NOMO-1 (cell line): ENCODE measurements at regions not wholly inside any gene's neighbourhood (a gene's known extent, or its start where the extent isn't known, plus 50 kb on each side); places are given as distances from the start of the nearest gene placed in this dataset.

ENCODE experiments used
- DNase-seq, 2 experiments: peaks; one replicate each; lab custom pipeline; 2025; ENCODE audit not compliant: unreplicated experiment in 2 of 2; lab: John Stamatoyannopoulos, UW

DNA sequence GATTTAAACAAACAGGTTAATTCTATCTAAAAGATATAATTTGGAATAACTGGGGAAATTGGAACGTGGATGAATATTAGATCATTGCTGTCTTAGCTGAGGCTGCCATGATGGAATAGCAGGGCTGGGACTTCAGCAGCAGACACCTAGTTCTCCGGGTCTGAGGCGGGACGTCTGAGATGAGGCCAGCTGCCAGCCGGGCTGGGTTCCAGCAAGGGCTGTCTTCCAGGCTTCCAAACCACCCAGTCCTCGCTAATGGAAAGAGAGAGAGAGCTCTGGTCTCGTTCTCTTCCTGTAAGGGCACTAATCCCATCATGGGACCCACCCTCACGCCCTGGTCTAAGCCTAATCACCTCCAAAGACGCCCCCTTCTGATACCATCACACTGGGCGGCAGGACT, 85.7 kb downstream of the ADRA2C start:
- no peak for DNase-seq

DNA sequence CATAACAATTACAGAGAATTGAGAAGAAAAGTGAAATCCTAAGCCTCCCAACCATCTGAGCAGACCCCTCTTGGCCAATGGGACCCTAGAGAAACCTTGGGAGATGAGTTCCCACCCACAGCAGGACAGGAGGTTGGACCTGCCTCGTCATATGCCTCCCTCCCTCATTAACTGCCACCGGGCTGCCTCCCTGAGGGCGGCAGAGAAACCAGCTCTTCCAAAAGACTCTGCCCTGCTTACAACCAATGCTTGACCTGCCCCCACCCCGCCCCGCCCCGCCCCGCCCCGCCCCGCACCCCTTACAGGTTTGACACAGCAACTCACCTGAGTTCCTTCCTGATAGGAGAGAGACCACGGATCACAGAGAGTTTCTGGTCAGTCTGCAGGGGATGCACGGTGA, 86.1 kb downstream of the ADRA2C start:
- no peak for DNase-seq

DNA sequence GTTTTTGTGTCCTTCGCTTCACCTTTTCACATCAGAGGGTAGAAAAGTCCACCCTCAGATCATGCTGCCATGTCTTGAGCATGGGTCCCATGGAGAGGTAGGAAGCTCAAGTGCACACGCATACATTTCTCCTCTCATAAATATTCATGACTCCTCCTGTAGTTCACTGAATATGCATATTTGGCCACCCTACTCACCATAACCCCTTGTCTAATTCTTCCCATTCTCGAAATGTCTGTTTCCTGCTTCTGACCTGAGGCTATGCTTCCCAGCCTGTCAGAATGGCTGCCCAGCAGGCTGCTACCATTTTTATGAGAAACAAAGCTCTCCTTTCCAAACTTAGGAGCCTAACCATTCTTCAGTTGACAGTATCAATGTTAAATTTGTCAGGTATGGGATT, 86.5 kb downstream of the ADRA2C start:
- DNase-seq, result no peak

DNA sequence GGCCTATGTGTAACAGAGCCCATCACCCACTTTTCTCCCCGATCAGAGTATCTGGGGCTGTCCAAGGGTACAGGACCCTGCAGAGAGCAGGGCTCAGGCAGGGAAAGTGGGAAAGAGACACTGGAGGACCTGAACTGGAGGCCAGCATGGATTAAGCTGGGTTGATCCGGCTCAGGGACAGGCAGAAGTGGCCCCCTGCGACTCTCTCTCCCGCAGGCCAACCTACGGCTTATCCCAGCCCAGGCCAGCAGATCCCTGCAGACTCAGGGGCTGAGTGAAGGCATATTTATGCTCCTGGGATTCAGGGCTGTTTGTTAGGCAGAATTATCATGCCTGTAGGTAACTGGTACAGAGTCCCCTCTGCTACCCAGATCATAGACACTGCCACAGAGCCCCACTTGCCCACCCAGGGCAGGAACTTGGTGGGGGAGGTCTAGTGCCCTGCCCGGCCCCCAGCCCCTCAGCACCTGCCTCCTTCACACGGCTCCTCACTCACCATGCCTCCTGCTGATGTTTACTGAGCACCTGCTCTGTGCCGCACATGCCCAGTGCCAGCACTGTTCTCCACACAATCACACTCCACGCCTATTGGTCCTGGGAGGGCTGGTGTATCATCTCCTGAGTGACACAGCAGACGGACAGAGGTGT, 87.3 kb downstream of the ADRA2C start:
- DNase-seq, result no peak

DNA sequence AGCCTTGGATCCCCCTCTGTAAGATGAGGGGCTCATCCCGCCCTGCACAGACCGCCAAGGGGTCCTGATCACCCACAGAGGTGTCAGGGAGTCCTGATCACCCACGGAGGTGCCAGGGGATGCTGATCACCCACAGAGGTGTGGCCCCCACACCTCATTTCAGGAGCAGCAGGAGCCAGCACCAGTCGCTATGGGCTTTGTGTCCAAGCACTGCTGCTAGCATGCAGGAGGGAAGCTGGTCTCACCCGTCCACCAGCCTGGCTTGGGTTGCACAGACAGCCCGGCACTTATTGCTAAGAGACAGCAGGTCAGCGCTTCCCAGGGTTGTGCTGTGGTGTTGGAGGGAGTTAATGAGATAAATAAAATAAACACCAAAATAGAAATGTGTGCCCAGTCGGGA, 88.5 kb downstream of the ADRA2C start:
- DNase-seq, result no peak

DNA sequence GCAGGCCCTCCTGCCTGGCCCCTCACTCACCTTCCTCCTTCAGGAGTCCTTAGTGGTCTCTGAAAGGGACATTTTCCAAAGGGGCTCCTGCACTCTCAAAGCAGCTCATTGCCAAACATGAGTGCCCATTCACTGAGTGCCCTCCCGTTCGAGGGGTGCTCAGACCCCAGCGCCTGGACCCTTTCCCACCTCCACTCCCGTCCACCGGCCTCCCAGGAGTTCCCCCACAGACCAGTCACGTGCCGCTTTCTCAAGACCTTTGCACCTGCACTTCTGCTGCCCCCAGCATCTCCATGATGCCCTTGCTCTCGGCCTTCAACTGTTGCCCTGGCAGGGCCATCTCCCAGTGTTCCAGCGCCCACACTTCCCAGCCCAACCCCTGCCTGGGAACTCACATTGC, 89.5 kb downstream of the ADRA2C start:
- DNase-seq, result no peak

DNA sequence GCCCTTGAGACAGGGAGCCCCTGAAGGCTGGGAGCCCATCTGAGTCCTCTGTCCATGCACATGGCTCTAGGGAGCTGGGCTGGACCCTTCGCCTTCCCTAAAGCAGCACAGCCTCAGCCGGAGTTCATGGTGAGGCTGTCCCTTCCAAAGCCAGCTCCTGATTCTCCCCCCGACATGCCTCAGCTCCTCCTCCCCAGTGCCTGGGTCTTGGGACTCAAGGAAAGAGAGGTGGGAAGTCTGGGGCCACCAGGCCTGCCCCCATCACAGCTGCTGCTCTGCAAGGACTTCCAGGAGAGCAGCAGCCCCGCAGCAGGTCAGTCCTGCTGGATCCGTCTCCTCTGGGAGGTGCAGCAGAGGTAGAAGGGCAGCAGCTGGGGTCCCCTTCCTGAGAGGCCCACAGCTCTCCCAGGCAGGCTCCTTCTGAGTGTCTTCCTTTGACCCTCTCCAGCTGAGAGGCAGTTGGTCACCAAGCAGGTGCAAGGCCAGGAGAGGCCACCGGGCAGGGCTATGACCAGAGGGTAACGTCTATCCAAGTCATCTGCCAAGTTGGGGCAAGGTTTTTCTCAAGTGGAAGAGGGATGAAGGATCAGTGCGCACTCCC, 90.5 kb downstream of the ADRA2C start:
- no peak for DNase-seq

DNA sequence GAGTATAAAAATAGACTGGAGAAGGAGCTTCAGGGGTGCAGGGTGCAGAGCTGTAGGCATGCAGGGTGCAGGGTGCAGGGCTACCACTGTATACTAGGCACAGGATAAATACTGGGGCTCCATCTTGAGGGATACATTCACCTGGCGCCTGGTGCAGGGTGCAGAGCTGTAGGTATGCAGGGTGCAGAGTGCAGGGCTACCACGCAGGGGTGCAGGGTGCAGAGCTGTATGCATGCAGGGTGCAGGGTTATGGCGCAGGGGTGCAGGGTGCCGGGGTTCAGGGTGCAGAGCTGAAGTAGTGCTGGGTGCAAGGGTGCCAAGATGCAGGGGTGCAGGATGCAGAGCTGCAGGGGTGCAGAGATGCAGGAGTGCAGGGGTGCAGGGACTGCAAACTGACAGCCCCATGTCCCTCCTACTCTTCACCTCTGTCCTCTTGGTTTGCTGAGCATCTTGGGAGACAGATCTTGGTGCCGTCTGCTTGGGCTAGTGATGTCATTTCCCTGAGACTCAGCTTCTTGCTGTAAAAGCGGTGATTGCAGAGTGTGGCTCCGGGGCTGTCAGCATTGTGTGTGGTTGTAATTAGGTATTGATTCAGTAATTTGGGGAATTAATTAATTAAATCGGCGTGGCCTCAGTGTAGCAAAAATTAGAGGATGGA, 91.2 kb downstream of the ADRA2C start:
- DNase-seq, result no peak

DNA sequence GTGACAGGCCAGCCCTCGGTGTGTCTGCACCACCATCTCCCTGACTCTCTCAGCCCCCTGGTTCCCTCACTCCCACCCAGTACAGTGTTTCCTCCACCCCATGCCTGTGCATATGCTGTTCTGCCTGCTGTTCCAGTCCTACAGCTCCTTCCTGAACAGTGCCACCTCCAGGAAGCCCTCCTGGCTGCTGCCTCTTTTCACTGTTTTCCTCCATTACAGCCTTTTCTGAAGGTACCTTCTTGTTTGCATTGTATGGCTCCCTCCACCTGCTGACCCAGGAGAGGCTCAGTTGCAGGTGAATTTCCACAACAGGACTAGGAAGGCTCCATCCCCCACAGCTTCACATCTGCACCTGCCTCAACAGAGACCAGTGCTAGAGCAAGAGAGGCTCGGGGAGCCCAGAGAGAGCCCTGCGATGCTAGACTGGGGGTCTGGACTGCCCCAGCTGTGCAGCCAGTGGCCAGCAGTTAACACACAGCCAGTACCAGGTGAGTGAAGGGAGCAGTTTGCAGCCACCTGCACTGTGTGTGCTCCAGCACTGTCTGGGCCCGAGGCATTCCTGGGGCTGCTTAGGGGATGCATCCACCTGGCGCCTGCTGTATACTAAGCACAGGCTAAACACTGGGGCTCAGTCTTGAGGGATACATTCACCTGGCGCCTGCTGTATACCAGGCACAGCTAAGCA, 92.0 kb downstream of the ADRA2C start:
- DNase-seq, result no peak

DNA sequence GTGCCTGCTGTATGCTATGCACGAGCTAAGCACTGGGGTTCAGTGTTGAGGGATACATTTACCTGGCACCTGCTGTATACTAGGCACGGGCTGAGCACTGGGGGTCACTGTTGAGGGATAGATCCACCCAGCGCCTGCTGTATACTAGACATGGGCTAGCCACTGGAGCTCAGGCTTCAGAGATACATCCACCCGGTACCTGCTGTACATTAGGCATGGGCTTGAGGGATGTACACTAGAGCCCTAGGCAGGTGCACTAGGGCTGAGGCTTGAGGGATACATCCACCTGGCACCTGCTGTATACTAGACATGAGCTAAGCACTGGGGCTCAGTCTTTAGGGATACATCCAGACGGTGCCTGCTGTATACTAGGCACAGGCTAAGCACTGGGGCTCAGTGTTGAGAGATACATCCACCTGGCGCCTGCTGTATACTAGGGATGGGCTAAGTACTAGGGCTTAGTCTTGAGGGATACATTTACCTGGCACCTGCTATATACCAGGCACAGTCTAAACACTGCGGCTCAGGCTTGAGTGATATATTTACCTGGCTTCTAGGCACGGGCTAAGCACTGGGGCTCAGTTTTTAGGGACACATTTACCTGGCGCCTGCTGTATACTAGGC, 92.7 kb downstream of the ADRA2C start:
- no peak for DNase-seq

DNA sequence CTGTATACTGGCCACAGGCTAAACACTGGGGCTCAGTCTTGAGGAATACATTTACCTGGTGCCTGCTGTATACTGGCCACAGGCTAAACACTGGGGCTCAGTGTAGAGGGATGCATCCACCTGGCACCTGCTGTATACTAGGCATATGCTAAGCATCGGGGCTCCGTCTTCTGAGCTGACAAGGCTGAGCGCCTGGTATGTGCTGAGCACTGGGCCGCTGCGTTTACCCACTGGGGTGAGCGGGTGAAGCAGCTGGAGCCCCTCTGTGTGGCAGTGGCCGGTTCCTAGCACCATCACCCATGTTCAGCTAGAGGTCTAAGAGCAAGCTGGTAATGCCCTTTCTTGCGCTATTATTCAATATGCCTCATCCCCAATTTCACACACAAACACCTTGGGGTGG, 93.4 kb downstream of the ADRA2C start:
- no peak for DNase-seq

DNA sequence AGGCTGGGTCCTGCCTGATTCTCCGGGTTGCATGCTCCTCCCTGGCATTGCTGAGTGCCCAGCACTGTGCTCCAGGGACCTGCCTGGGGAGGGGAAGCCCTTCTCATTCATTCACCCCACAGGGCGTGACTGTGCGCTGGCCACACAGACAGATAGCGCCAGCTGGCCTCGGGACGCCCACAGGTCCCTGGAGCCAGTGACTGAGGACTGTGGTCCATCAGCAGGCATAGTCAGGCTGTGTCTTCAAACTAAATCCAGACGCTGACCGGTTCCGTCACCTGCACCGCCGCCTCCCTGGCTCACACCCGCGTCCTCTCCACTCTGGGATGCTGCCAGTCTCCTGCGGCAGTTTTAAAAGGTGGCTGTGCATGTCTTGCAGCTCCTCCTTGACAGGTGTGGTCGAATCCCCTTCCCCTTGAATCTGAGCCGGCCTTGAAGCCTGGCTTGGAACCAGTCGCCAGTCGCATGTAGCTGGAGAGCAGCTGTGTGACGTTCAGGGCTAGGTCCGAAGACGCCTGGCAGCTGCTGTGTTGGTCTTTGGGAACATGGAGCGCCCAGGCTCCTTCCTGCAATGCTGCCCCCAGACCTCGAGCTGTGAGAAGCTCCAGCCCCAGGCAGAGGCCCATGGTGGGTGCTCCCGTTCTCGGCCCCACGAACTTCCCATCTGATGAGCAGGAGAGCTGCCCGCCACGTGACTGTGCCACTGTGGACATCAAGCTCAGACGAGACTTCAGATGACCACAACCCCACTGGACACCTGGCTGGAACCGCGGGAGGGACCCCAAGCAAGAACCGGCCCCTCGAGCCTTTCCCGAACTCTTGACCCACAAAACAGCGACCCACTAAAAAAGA, 94.1 kb downstream of the ADRA2C start:
- DNase-seq, result no peak

DNA sequence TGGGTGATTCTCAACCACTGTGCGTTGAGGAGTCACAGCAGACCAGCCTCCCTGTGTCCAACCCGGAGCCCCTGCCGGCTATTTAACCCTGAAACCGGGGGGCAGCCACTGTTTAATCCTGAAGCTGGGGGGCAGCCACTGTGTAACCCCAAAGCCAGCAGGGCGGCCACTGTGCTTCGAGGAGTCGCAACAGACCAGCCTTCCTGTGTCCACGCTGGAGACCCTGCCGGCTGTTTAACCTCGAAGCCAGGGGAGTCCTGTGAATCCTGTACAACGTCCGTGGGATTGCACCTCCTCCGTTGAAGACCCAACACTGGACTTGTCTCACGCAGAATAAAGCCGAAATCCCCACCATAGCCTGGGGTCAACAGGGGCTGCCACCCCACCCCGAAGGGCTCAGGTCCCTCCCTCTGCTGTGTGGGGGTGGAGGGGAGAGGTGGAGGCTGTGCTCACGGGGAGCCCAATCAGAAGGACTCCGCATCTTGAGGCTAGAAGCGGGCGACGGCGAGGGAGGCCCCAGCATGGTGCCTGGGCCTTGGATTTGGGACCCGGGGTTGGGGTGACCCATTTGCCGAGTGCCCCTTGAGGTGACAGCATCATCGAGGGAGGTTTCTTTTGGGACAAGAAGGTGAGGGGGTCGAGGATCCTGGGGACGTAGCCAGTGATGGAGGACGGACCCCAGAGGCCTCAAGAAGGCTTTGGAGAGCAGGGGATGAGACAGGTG, 94.9 kb downstream of the ADRA2C start:
- DNase-seq, result no peak

DNA sequence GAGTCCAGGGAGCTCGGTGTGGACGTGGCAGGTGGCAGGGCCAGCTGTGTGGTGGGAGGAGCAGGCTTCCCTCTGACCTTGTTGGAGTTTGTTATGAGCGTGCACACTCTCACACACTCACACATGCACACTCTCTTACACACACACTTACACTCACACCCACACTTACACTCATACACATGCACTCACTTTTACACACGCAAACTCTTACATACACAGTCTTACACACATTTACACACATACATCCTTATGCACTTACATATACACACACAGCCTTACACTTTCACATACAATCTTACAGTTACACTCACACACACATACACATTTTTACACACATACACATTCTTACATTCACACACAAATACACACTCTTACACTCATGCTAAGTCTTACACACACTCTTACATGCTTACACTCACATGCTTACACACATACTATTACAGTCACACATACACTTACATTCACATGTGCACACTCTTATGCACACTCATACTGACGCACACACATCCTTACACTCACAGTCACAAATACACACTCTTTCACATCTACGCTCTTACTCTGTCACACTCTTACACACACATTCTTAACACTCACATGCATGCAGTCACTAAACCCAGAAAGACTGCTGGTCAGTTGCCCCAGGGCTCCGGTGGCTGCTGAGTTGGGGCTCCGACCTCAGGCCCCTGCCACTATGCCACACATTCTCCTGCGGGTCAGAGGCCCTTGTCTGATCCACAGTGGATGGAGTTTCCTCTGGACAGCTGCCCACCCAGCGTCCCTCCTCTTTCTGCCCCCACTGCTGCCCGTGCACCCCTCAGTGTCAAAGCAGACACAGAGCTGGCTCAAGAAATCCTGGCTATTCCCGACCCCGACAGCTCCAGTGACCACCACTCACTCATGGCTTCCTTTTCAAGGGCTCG, 95.8 kb downstream of the ADRA2C start:
- DNase-seq, result no peak

DNA sequence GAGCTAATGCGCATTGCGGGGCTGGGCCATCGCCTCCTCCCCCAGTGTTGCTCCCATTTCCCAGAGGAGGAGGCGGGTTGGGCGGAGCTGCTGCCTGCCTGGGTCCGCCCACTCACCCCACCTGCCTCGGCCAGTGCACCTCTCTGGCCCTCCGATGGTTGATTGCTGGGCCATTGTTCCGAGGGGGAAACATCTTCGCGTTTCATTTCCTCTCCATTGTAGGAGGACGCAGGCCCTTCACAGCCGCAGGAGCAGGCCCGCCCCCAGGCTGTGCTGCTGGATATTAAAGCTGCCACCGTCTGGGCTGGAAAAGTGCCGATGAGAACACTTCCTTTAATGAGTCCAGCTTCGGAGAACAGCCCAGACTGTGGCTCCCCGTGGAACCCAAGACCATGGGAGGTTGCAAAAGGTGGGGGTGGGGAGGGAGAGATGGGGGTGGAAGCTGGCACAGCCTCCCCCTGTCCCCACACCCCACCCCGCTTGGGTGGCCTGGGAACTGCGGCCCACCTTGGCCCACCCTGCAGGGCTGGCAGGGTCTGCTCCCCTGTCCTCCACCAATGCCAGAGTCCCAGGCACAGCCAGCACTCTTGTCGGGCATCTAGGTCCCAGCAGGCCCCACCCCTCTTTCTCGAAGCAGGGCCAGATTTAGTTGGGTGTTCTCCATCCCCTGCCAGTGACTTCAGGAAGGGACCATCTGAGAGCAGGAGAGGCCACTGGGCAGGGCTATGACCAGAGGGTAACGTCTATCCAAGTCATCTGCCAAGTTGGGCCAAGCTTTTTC, 96.6 kb downstream of the ADRA2C start:
- no peak for DNase-seq

DNA sequence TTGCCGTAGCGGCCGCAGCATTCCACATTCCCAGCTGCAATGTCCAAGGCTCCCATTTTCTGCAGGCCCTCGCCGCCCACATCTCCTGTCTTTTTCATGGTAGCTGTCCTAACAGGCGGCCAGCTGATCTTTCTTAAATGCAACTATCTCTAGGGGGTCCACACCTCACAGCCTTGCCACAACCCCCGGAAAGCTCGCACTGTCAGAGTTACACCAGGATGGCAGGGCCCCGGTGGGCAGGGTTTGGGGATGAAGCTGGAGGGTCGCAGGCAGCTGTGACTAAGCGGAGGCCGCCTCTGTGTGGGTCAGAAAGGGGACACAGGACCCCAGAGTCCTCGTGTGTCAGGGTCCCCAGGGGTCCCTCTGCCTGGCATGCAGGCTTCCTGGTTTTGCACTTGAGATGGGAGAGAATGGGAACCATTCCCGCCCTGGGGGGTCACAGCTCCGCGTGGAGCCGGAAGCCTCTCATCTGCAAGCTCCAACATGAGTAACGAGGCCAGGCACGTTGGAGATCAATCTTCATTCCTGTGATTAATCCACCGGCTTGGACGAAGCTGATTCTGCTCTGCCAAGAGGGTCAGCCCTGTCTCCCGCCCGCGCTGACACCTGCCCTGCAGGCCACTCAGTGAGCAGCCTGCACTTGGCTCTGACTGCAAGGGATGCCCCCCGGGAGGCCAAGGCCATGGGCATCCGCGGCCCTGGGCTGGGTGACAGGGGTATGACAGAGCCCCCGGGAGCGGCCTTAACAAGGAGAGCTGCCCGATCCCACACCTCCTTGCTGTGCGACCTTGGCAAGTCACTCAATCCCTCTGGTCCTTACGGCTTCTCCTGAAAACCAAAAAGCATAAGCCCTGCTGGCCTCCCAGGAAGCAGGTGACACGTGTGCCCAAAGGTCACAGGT, 97.9 kb downstream of the ADRA2C start:
- no peak for DNase-seq
